Right forelimb (tissue), 1 donor: ENCODE measurements at regions not wholly inside any gene's neighbourhood (a gene's known extent, or its start where the extent isn't known, plus 50 kb on each side); places are given as distances from the start of the nearest gene placed in this dataset.

ENCODE experiments used
- DNase-seq: peaks from one replicate; pipeline ENCODE4 v3.0.0-alpha.2; 2018

GRCh38 chr2:136557203-136557602, 208.1 kb upstream of the THSD7B start:
- no peak for DNase-seq

- no peak for DNase-seq
Measured at GRCh38 chr2:136550181-136550580, 215.2 kb upstream of the THSD7B start.

GRCh38 chr2:136539355-136539754, 226.0 kb upstream of the THSD7B start:
- DNase-seq, result no peak

GRCh38 chr2:136538489-136538888, 226.9 kb upstream of the THSD7B start:
- DNase-seq, result no peak

GRCh38 chr2:136534811-136535210, 230.5 kb upstream of the THSD7B start:
- DNase-seq, result no peak

GRCh38 chr2:136532171-136532570, 233.2 kb upstream of the THSD7B start:
- no peak for DNase-seq

- DNase-seq, result no peak
Measured at GRCh38 chr2:136531731-136532130, 233.6 kb upstream of the THSD7B start.

GRCh38 chr2:136530146-136530545, 235.2 kb upstream of the THSD7B start:
- no peak for DNase-seq

- DNase-seq, result no peak
Measured at GRCh38 chr2:136527560-136527959, 237.8 kb upstream of the THSD7B start.

- no peak for DNase-seq
Measured at GRCh38 chr2:136522724-136523123, 242.6 kb upstream of the THSD7B start.

GRCh38 chr2:136517716-136518115, 247.6 kb upstream of the THSD7B start:
- DNase-seq, result no peak

- no peak for DNase-seq
Measured at GRCh38 chr2:136510244-136510643, 255.1 kb upstream of the THSD7B start.

GRCh38 chr2:136505462-136505861, 259.9 kb upstream of the THSD7B start:
- no peak for DNase-seq

- no peak for DNase-seq
Measured at GRCh38 chr2:136502660-136503059, 262.7 kb upstream of the THSD7B start.

- DNase-seq, result no peak
Measured at GRCh38 chr2:136497709-136498108, 267.6 kb upstream of the THSD7B start.

- DNase-seq, result no peak
Measured at GRCh38 chr2:136496966-136497365, 268.4 kb upstream of the THSD7B start.

- DNase-seq, result no peak
Measured at GRCh38 chr2:136495636-136496035, 269.7 kb upstream of the THSD7B start.

- DNase-seq, result no peak
Measured at GRCh38 chr2:136492901-136493300, 272.4 kb upstream of the THSD7B start.

- no peak for DNase-seq
Measured at GRCh38 chr2:136490100-136490499, 275.2 kb upstream of the THSD7B start.

GRCh38 chr2:136487421-136487820, 277.9 kb upstream of the THSD7B start:
- no peak for DNase-seq

- DNase-seq, result no peak
Measured at GRCh38 chr2:136486115-136486514, 279.2 kb upstream of the THSD7B start.

- no peak for DNase-seq
Measured at GRCh38 chr2:136482966-136483365, 282.4 kb upstream of the THSD7B start.

- DNase-seq, result no peak
Measured at GRCh38 chr2:136482006-136482405, 283.3 kb upstream of the THSD7B start.

GRCh38 chr2:136479696-136480095, 285.6 kb upstream of the THSD7B start:
- DNase-seq, result no peak

GRCh38 chr2:136468799-136469369, 296.5 kb upstream of the THSD7B start:
- no peak for DNase-seq

GRCh38 chr2:136452528-136452927, 312.8 kb upstream of the THSD7B start:
- DNase-seq, result no peak
